ENCODE measurements at regions not wholly inside any gene's neighbourhood (a gene's known extent, or its start where the extent isn't known, plus 50 kb on each side); places are given as distances from the start of the nearest gene placed in this dataset.

- Histone ChIP-seq H3K4me3 (no peak overlapping the region), H3K27me3 (no peaks in the 10 kb centered on the region), H3K36me3 (no peaks in the 10 kb centered on the region), H3K27ac (no peak overlapping the region), H3K4me1 (no peaks in the 10 kb centered on the region), H3K9me3 (no peaks in the 10 kb centered on the region)
- TF ChIP-seq POLR2A (IDR thresholded peaks at IDR 0.05) (no peak), EP300 (IDR thresholded peaks at IDR 0.05) (no peak), POLR2AphosphoS5 (IDR thresholded peaks at IDR 0.05) (no peak), CTCF (IDR thresholded peaks at IDR 0.05) (no peak)
- no peak for DNase-seq (ENCODE audit: low spot score in 2 of 2)
- 45% methylated on average over 4 of the region's 4 CpGs for WGBS
Measured at GRCh38 chr18:75828379-75828778, 400.9 kb upstream of the SMIM21 start.

GRCh38 chr18:75827751-75828287 is 400.3 kb upstream of the SMIM21 start:
- no peak for DNase-seq (ENCODE audit: low spot score in 2 of 2)
- Histone ChIP-seq H3K27ac (no peak overlapping the region), H3K36me3 (no peaks in the 10 kb centered on the region), H3K9me3 (no peaks in the 10 kb centered on the region), H3K27me3 (no peaks in the 10 kb centered on the region), H3K4me1 (no peaks in the 10 kb centered on the region), H3K4me3 (no peak overlapping the region)
- WGBS = 43% methylated on average over 7 of the region's 7 CpGs
- TF ChIP-seq EP300 (IDR thresholded peaks at IDR 0.05) (no peak), POLR2AphosphoS5 (IDR thresholded peaks at IDR 0.05) (no peak), CTCF (IDR thresholded peaks at IDR 0.05) (no peak), POLR2A (IDR thresholded peaks at IDR 0.05) (no peak)

- no peaks in the 10 kb centered on the region for H3K9me3 ChIP-seq
- no peak overlapping the region for H3K27ac ChIP-seq
- DNase-seq (ENCODE audit: low spot score in 2 of 2) = no peak
- no peaks in the 10 kb centered on the region for H3K36me3 ChIP-seq
- no peaks in the 10 kb centered on the region for H3K27me3 ChIP-seq
- WGBS = 88% methylated on average over 3 of the region's 3 CpGs
- TF ChIP-seq EP300 (IDR thresholded peaks at IDR 0.05) (no peak), POLR2A (IDR thresholded peaks at IDR 0.05) (no peak), POLR2AphosphoS5 (IDR thresholded peaks at IDR 0.05) (no peak), CTCF (IDR thresholded peaks at IDR 0.05) (no peak)
- H3K4me1 ChIP-seq = no peaks in the 10 kb centered on the region
- no peak overlapping the region for H3K4me3 ChIP-seq
Measured at GRCh38 chr18:75824661-75825060, 397.2 kb upstream of the SMIM21 start.

- no peak for DNase-seq (ENCODE audit: low spot score in 2 of 2)
- TF ChIP-seq CTCF (IDR thresholded peaks at IDR 0.05) (no peak), POLR2A (IDR thresholded peaks at IDR 0.05) (no peak), EP300 (IDR thresholded peaks at IDR 0.05) (no peak), POLR2AphosphoS5 (IDR thresholded peaks at IDR 0.05) (no peak)
- H3K4me1 ChIP-seq = no peaks in the 10 kb centered on the region
- H3K9me3 ChIP-seq = no peaks in the 10 kb centered on the region
- H3K36me3 ChIP-seq = no peaks in the 10 kb centered on the region
- no peaks in the 10 kb centered on the region for H3K27me3 ChIP-seq
- H3K27ac ChIP-seq = no peak overlapping the region
- no peak overlapping the region for H3K4me3 ChIP-seq
- WGBS = 31% methylated on average over 2 of the region's 2 CpGs
Measured at GRCh38 chr18:75823471-75823870, 396.0 kb upstream of the SMIM21 start.

GRCh38 chr18:75818383-75818782 is 390.9 kb upstream of the SMIM21 start:
- H3K27ac ChIP-seq = no peak overlapping the region
- TF ChIP-seq EP300 (IDR thresholded peaks at IDR 0.05) = no peak
- TF ChIP-seq CTCF (IDR thresholded peaks at IDR 0.05) = no peak
- TF ChIP-seq POLR2A (IDR thresholded peaks at IDR 0.05) = no peak
- no peak for TF ChIP-seq POLR2AphosphoS5 (IDR thresholded peaks at IDR 0.05)
- no peak for DNase-seq (ENCODE audit: low spot score in 2 of 2)
- 79% methylated on average over 5 of the region's 5 CpGs for WGBS
- H3K4me3 ChIP-seq = no peak overlapping the region
- H3K36me3 ChIP-seq = no peaks in the 10 kb centered on the region
- no peaks in the 10 kb centered on the region for H3K27me3 ChIP-seq
- no peaks in the 10 kb centered on the region for H3K9me3 ChIP-seq
- H3K4me1 ChIP-seq = no peaks in the 10 kb centered on the region

All from suprapubic skin (tissue), 4 donors.